Fibroblast of lung (primary cell): ENCODE measurements at regions not wholly inside any gene's neighbourhood (a gene's known extent, or its start where the extent isn't known, plus 50 kb on each side); places are given as distances from the start of the nearest gene placed in this dataset.

Experiments used
- DNase-seq, 2 donors: peaks; one replicate each; pipeline versions ENCODE4 v3.0.0 to v3.0.0-alpha.2; 2010; ENCODE audit warnings: low read depth in 2 of 2
- H2AFZ ChIP-seq: 2 replicates; pipeline ENCODE4 v1.5.1; 2012; ENCODE audit warnings: low read length, control low read depth, inconsistent platforms
- H3K27ac ChIP-seq: 2 replicates; pipeline ENCODE4 v1.5.1; 2011; ENCODE audit warnings: low read length, control low read depth; ENCODE audit not compliant: insufficient read depth
- H3K27me3 ChIP-seq: 2 replicates; pipeline ENCODE4 v1.5.1; 2011; ENCODE audit warnings: mild to moderate bottlenecking, low read length; ENCODE audit not compliant: control insufficient read depth, insufficient read depth
- H3K36me3 ChIP-seq: 2 replicates; pipeline ENCODE4 v1.5.1; 2011; ENCODE audit warnings: low read length; ENCODE audit not compliant: control insufficient read depth, insufficient read depth
- H3K4me1 ChIP-seq: 2 replicates; pipeline ENCODE4 v1.5.1; 2011; ENCODE audit warnings: low read length; ENCODE audit not compliant: control insufficient read depth, insufficient read depth; ENCODE audit errors: extremely low read depth
- H3K4me2 ChIP-seq: 2 replicates; pipeline ENCODE4 v1.5.1; 2011; ENCODE audit warnings: low read length, control low read depth; ENCODE audit not compliant: insufficient read depth; ENCODE audit errors: extremely low read depth
- H3K4me3 ChIP-seq, 4 experiments: fragments of 200-600 bp in 1 of 4; sonication (generic) in 1 of 4; replicated peaks in 1 of 4; 2 replicates each; pipeline ENCODE4 v1.5.1; 2011 to 2016; ENCODE audit warnings: low read length in 4 of 4, low read depth in 3 of 4, mild to moderate bottlenecking in 3 of 4, control low read depth in 2 of 4, inconsistent platforms in 1 of 4, mixed read lengths in 1 of 4; ENCODE audit not compliant: insufficient read depth in 1 of 4; ENCODE audit errors: control extremely low read depth in 1 of 4
- H3K79me2 ChIP-seq: 2 replicates; pipeline ENCODE4 v1.5.1; 2012; ENCODE audit warnings: mild to moderate bottlenecking, low read length, inconsistent platforms; ENCODE audit not compliant: control insufficient read depth, insufficient read depth
- H3K9ac ChIP-seq: 2 replicates; pipeline ENCODE4 v1.5.1; 2011; ENCODE audit warnings: mild to moderate bottlenecking, low read length, control low read depth; ENCODE audit not compliant: insufficient read depth
- H3K9me3 ChIP-seq: 2 replicates; pipeline ENCODE4 v1.5.1; 2012; ENCODE audit warnings: low read depth, low read length; ENCODE audit not compliant: control insufficient read depth, insufficient read depth
- H4K20me1 ChIP-seq: 2 replicates; pipeline ENCODE4 v1.5.1; 2011; ENCODE audit warnings: low read length; ENCODE audit not compliant: control insufficient read depth, insufficient read depth; ENCODE audit errors: extremely low read depth
- CTCF ChIP-seq, 2 donors: IDR thresholded peaks in 1 of 2; conservative IDR thresholded peaks in 1 of 2; 1 replicate in 1 of 2; 2 replicates in 1 of 2; pipeline ENCODE4 v1.5.1; 2011 to 2012; ENCODE audit warnings: low read length in 2 of 2, control low read depth in 1 of 2, inconsistent platforms in 1 of 2, low read depth in 1 of 2, mild to moderate bottlenecking in 1 of 2
- EZH2 ChIP-seq: IDR thresholded peaks from 2 replicates; pipeline ENCODE4 v1.5.1; 2012; ENCODE audit warnings: low read length, control low read depth, mild to moderate bottlenecking; ENCODE audit errors: missing control alignments

GRCh38 chr7:106471021-106471420, 186.2 kb upstream of the NAMPT start:
- TF ChIP-seq CTCF (conservative IDR thresholded peaks at IDR 0.05 in 1 of 2, IDR thresholded peaks at IDR 0.05 in 1 of 2; ENCODE audit: low read depth in 1 of 2, low read length in 2 of 2): no peak
- TF ChIP-seq EZH2: no peak
- Histone ChIP-seq H3K36me3 (no peaks in the 10 kb centered on the region), H3K27me3 (no peaks in the 10 kb centered on the region), H3K4me2 (no peak overlapping the region), H4K20me1 (no peaks in the 10 kb centered on the region), H3K4me3 (no peak overlapping the region), H3K79me2 (no peaks in the 10 kb centered on the region), H3K9ac (no peak overlapping the region), H3K9me3 (no peaks in the 10 kb centered on the region), H2AFZ (no peak overlapping the region), H3K27ac (no peak overlapping the region), H3K4me1 (no peaks in the 10 kb centered on the region)
- no peak for DNase-seq

DNA sequence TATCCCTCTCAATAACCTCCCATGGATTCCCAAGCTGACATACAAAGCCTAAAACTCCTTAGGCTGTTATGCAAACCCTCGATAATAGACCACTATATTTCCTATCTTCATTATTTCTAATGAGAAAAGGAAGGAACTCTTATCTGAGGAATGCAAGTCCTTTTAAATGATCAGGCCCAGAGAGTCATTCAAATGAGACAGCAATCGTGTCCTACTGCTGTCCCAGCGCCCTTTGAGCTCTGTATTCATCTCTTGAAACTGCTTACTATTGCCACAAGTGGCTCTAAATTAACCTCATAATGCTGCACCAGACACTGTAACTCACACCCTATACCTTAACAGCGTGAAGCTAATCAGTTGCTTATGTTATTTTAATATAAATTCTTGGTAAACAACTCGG, 182.1 kb upstream of the NAMPT start:
- H4K20me1 ChIP-seq: no peaks in the 10 kb centered on the region
- no peaks in the 10 kb centered on the region for H3K36me3 ChIP-seq
- no peak overlapping the region for H2AFZ ChIP-seq
- DNase-seq: no peak
- no peak overlapping the region for H3K4me2 ChIP-seq
- H3K27ac ChIP-seq: no peak overlapping the region
- H3K4me3 ChIP-seq: no peak overlapping the region
- no peaks in the 10 kb centered on the region for H3K4me1 ChIP-seq
- no peaks in the 10 kb centered on the region for H3K79me2 ChIP-seq
- H3K9ac ChIP-seq: no peak overlapping the region
- H3K27me3 ChIP-seq: no peaks in the 10 kb centered on the region
- H3K9me3 ChIP-seq: no peaks in the 10 kb centered on the region
- TF ChIP-seq EZH2 (no peak), CTCF (conservative IDR thresholded peaks at IDR 0.05 in 1 of 2, IDR thresholded peaks at IDR 0.05 in 1 of 2; ENCODE audit: low read depth in 1 of 2, low read length in 2 of 2) (no peak)

DNA sequence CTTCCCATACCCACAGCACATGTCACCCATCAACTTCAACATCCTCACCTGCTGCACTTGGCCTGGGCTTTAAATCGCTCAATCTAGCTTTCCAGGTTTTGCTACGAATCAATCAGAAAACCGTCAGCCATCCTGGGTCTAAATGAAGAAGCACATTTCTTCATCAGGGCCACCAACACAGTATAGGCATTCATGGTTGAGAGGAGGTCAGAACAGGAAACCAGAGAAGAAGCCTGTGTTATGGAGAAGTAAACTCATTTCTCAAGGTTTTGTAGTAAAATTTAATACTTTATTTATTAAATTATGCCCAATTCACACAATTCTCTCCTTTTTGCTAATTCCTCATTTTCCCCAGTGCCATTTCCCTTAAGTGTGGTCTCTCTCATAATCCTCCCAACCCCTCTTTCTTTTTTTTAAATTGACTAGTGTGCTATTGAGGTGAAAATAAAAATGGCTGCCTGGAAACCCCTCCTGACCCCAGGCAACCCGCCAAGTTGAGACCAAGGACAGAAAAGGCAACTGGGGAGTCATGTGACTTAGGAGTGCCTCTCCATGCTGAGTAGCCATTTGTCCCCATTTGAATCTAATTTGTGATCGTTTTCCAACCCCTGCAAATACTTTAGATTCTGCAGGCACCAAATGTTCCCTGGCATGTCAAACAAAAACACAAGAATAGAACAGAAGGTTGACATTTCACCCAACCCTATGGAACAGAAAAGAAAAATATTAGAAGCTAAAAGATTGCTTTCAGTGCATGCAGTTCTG, 181.1 kb upstream of the NAMPT start:
- H3K4me2 ChIP-seq: no peak overlapping the region
- no peaks in the 10 kb centered on the region for H4K20me1 ChIP-seq
- H3K79me2 ChIP-seq: no peaks in the 10 kb centered on the region
- no peaks in the 10 kb centered on the region for H3K36me3 ChIP-seq
- no peak overlapping the region for H3K4me3 ChIP-seq
- H2AFZ ChIP-seq: no peak overlapping the region
- no peak overlapping the region for H3K27ac ChIP-seq
- no peak overlapping the region for H3K9ac ChIP-seq
- no peak for TF ChIP-seq EZH2
- no peaks in the 10 kb centered on the region for H3K27me3 ChIP-seq
- DNase-seq: peak in 1 of 2 donors; percentile 25
- H3K4me1 ChIP-seq: no peaks in the 10 kb centered on the region
- H3K9me3 ChIP-seq: no peaks in the 10 kb centered on the region
